Pancreas (tissue), 10 donors: ENCODE measurements at regions not wholly inside any gene's neighbourhood (a gene's known extent, or its start where the extent isn't known, plus 50 kb on each side); places are given as distances from the start of the nearest gene placed in this dataset.

Experiments
- ATAC-seq, 4 donors: fragments of 200-7000 bp; cut with Tn5 transposase; one replicate each; pipeline versions ENCODE4 v1.8.0 to v1.9.1; 2020; ENCODE audit warnings: mild to moderate bottlenecking in 4 of 4, moderate library complexity in 4 of 4
- DNase-seq, 6 donors: peaks; one replicate each; pipeline ENCODE4 v3.0.0-alpha.2; 2020
- FAIRE-seq: peaks from 2 replicates; lab custom pipeline; 2012; peaks lifted over from hg19 to GRCh38; lab: Jason Lieb, UNC
- H3K27ac ChIP-seq, 4 donors: fragments of 200-600 bp; sonication (generic); 1 replicate in 3 of 4; 2 replicates in 1 of 4; pipeline versions ENCODE4 v1.5.0 to v1.8.0; 2020
- H3K27me3 ChIP-seq, 4 donors: fragments of 200-600 bp; one replicate each; pipeline ENCODE4 v1.8.0; 2021
- H3K36me3 ChIP-seq, 3 donors: fragments of 200-600 bp; sonication (generic) in 1 of 3; one replicate each; pipeline versions ENCODE4 v1.5.0 to v1.8.0; 2020 to 2021
- H3K4me1 ChIP-seq, 3 donors: fragments of 200-600 bp; one replicate each; pipeline ENCODE4 v1.8.0; 2021
- H3K4me3 ChIP-seq, 4 donors: fragments of 200-600 bp; sonication (generic) in 2 of 4; one replicate each; pipeline versions ENCODE4 v1.5.0 to v1.8.0; 2020 to 2021
- H3K9me3 ChIP-seq, 4 donors: fragments of 200-600 bp; one replicate each; pipeline ENCODE4 v1.8.0; 2021
- CTCF ChIP-seq, 4 donors: fragments of 200-600 bp; sonication (generic) in 3 of 4; IDR thresholded peaks; one replicate each; pipeline versions ENCODE4 v1.5.0 to v1.8.0; 2021; ENCODE audit warnings: antibody characterized with exemption in 4 of 4
- WGBS, 2 donors: extraction: QIAGEN DNeasy Blood & Tissue Kit; methylation state at CpG; one replicate each; pipeline ENCODE4 v1.1.7; 2013; 5-methylcytosine and 5-hydroxymethylcytosine counted together
- intact Hi-C, 3 donors: fragments of 100-400 bp; cut with DNase I; formaldehyde crosslinking; loops; one replicate each; pipeline versions ENCODE4 v1.11.1 to v1.14.2; 2022
- donor health status: healthy with polysubstance abuse.
- donor health status: DM: no; HTN: no; CAD: no; lungs with moderate emphysema.
- donor health status: DM: no; HTN: no; CAD: no.
- donor health status: control.
- donor health status: control.
- donor health status: Bipolar disorder and iron deficiency.
- donor health status: DM: yes; HTN: yes; CAD: no.
- donor health status: DM: no; HTN: no; CAD: no.
- donor health status: DM: no; HTN: no; CAD: no.
- donor health status: DM: yes; HTN: yes; CAD: no.

DNA sequence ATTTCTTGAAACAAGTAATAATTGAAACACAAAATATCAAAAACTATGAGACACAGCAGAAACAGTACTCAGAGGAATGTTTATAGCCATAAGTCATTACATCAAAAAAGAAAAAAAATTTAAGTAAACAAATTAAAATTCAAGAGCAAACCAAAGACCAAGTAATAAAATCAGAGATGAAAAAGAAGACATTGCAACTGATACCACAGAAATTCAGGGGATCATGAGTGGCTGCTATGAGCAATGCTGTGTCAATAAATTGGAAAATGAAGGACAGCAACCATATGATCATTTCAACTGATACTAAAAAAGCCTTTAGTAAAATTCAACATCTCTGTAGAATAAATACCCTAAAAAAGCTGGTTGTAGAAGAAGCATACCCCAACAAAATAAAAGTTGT, 644.1 kb upstream of the BCHE start:
- Histone ChIP-seq H3K9me3 (no peaks in the 10 kb centered on the region), H3K36me3 (no peaks in the 10 kb centered on the region), H3K27me3 (no peaks in the 10 kb centered on the region), H3K27ac (no peak overlapping the region), H3K4me3 (no peak overlapping the region), H3K4me1 (no peaks in the 10 kb centered on the region)
- no peak for TF ChIP-seq CTCF (IDR thresholded peaks at IDR 0.05)
- DNase-seq (no peak), FAIRE-seq (no peak), ATAC-seq (no peak)
- intact Hi-C loops, result no loop called here

DNA sequence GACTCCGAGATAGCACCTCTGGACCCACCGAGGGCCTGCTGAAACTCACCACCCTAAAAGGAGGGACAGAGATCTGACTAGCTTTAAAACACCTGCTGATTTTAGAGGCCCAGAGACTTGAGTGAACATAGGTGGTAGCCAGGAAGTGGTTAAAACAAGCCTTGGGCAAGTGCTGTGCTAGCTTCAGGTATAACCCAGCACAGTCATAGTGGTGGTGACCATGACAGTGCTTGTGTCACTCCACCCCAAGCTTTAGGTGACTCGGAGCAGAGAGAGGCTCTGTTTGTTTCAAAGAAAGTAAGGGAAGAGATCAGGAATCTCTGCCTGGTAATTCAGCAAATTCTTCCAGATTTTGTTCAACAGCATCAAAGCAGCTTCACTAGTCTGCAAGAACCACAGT, 641.1 kb upstream of the BCHE start:
- TF ChIP-seq CTCF (IDR thresholded peaks at IDR 0.05), result no peak
- Histone ChIP-seq H3K9me3 (no peaks in the 10 kb centered on the region), H3K4me1 (no peaks in the 10 kb centered on the region), H3K36me3 (no peaks in the 10 kb centered on the region), H3K27ac (no peak overlapping the region), H3K4me3 (no peak overlapping the region), H3K27me3 (peaks cover 0 to 4% (median 0%) of the 10 kb centered on the region in 4 donors)
- intact Hi-C loops, result no loop called here
- FAIRE-seq (no peak), ATAC-seq (no peak), DNase-seq (no peak)
- 74 to 83% methylated on average over 3 of the region's 3 CpGs for WGBS, 2 donors

DNA sequence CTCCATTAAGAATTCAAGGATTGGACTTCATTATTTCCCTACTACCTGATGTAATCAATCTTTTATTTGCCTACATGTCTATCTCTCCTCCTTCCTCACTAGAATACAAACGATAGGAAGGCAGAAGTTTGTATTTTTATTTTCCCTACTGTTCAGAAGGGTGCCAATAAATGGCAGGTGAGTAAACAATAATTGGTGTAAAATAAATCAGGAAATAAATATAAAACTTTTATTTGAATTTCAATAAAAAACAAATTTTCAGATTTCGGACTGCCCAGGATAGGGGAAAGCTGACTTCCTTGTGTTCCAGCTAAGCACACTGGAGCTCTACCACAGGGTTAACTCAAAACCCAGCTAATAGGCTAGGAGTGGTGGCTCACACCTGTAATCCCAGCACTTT, 636.3 kb upstream of the BCHE start:
- Histone ChIP-seq H3K4me1 (peaks cover 0 to 9% (median 7%) of the 10 kb centered on the region in 3 donors), H3K36me3 (no peaks in the 10 kb centered on the region), H3K4me3 (no peak overlapping the region), H3K9me3 (no peaks in the 10 kb centered on the region), H3K27me3 (peaks cover 0 to 4% (median 0%) of the 10 kb centered on the region in 4 donors), H3K27ac (no peak overlapping the region)
- no peak for TF ChIP-seq CTCF (IDR thresholded peaks at IDR 0.05)
- intact Hi-C loops, result no loop called here
- DNase-seq (no peak), ATAC-seq (no peak), FAIRE-seq (no peak)
- 43 to 66% methylated on average over 2 of the region's 2 CpGs for WGBS, 2 donors

DNA sequence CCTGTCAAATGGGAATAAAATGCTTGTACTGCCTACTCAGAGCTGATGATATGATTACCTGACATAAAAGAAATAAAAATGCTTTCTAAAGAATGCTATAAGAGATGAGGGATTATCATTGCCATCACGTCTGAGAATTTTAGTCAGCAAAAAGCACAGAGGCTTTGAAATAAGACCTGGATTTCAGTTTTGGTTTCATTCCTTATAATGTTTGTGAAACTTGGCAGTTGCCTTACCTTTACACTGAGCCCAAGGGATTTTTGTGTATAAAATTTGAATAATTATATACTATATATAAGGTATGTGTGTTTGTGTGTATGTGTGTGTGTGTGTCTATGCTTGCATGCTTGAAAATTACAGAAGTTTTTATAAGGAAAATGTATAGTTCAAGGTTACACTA, 634.8 kb upstream of the BCHE start:
- 62 to 66% methylated on average over 1 of the region's 1 CpG for WGBS, 2 donors
- no peak for TF ChIP-seq CTCF (IDR thresholded peaks at IDR 0.05)
- Histone ChIP-seq H3K4me3 (no peak overlapping the region), H3K4me1 (peaks cover 0 to 9% (median 7%) of the 10 kb centered on the region in 3 donors), H3K27me3 (peaks cover 0 to 4% (median 0%) of the 10 kb centered on the region in 4 donors), H3K9me3 (no peaks in the 10 kb centered on the region), H3K36me3 (no peaks in the 10 kb centered on the region), H3K27ac (no peak overlapping the region)
- DNase-seq (no peak), ATAC-seq (no peak), FAIRE-seq (no peak)
- intact Hi-C loops, result no loop called here

DNA sequence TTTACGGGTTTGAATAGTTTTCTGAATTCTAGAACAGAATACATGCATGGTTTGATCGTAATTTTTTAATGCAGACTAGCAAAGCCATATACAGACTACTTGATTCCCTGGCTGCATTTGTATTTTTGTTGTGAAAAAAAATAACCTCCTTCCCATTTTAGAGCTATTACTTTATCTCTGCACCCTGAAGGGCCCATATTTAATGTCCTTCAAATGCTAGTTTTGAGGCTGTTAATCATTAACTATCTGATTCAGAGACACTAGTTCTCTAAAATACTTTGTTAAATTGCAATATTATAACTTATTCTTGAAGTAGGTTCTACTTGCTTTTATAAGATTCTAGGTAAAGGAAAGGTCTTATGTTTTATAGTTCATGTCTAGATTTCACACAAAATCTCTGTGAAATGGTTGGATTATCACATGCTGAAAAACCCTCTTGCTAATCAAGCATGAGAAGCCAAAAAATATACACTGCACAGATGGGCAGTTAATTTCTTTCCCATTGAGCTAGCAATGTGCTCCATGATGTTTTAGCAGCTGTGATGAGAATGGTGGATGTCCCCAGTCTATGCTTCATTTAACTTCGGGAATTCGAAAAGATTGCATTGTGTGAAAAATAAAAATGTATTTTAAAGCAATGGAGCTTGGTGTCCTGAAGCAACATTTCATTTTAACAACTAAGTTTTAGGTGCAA, 634.0 kb upstream of the BCHE start:
- no peak for FAIRE-seq
- 70 to 82% methylated on average over 4 of the region's 4 CpGs for WGBS, 2 donors
- peak in 3 of 4 donors; percentile 62 to 85 (median 83) for ATAC-seq
- no peak for DNase-seq
- Histone ChIP-seq H3K36me3 (no peaks in the 10 kb centered on the region), H3K4me3 (no peak overlapping the region), H3K4me1 (peaks cover 0 to 9% (median 7%) of the 10 kb centered on the region in 3 donors), H3K9me3 (no peaks in the 10 kb centered on the region), H3K27ac (no peak overlapping the region), H3K27me3 (peaks cover 0 to 4% (median 0%) of the 10 kb centered on the region in 4 donors)
- no peak for TF ChIP-seq CTCF (IDR thresholded peaks at IDR 0.05)
- intact Hi-C loops, result no loop called here
